H1 (cell line): ENCODE measurements at regions not wholly inside any gene's neighbourhood (a gene's known extent, or its start where the extent isn't known, plus 50 kb on each side); places are given as distances from the start of the nearest gene placed in this dataset.

Experiments
- CTCF ChIA-PET: fragments of 300-600 bp; sonication (Branson Sonifier 250); formaldehyde crosslinking; loops from one replicate; lab custom pipeline; 2021; ENCODE audit not compliant: partially characterized antibody; lab: Charles Lee
- POLR2A ChIA-PET: fragments of 300-600 bp; sonication (Branson Sonifier 250); formaldehyde crosslinking; loops from one replicate; lab custom pipeline; 2021; ENCODE audit warnings: inconsistent platforms; ENCODE audit not compliant: partially characterized antibody; lab: Charles Lee
- DNase-seq, 2 experiments: peaks; one replicate each; pipeline versions ENCODE4 v3.0.0 to v3.0.0-alpha.2; 2010 to 2022; ENCODE audit warnings: low spot score in 2 of 2, low read depth in 1 of 2, mixed read lengths in 1 of 2
- FAIRE-seq: peaks from 2 replicates; lab custom pipeline; 2011; peaks lifted over from hg19 to GRCh38; lab: Jason Lieb, UNC
- H2AFZ ChIP-seq: 2 replicates; pipeline ENCODE4 v1.8.1; 2012; ENCODE audit warnings: low read length, inconsistent platforms
- H2AK5ac ChIP-seq: 2 replicates; pipeline ENCODE4 v1.6.1; 2013; ENCODE audit warnings: low read depth, low read length
- H2BK120ac ChIP-seq: replicated peaks from 2 replicates; pipeline ENCODE3; 2013; ENCODE audit warnings: low read depth, low read length, inconsistent platforms
- H2BK12ac ChIP-seq: 2 replicates; pipeline ENCODE4 v1.6.1; 2013; ENCODE audit warnings: low read depth, low read length
- H2BK15ac ChIP-seq: 2 replicates; pipeline ENCODE4 v1.6.1; 2013; ENCODE audit warnings: low read length
- H2BK20ac ChIP-seq: 2 replicates; pipeline ENCODE4 v1.6.1; 2013; ENCODE audit warnings: low read length
- H2BK5ac ChIP-seq: 2 replicates; pipeline ENCODE4 v1.6.1; 2013; ENCODE audit warnings: low read depth, low read length
- H3K14ac ChIP-seq: 2 replicates; pipeline ENCODE4 v1.6.1; 2013; ENCODE audit warnings: inconsistent platforms; ENCODE audit not compliant: insufficient read length
- H3K18ac ChIP-seq: 2 replicates; pipeline ENCODE4 v1.6.1; 2013; ENCODE audit warnings: low read length; ENCODE audit errors: extremely low read depth
- H3K23ac ChIP-seq: 2 replicates; pipeline ENCODE4 v1.6.1; 2013; ENCODE audit warnings: inconsistent platforms; ENCODE audit not compliant: insufficient read length
- H3K23me2 ChIP-seq: 2 replicates; pipeline ENCODE4 v1.6.1; 2013; ENCODE audit warnings: low read depth, low read length
- H3K27ac ChIP-seq: 2 replicates; pipeline ENCODE4 v1.6.1; 2011; ENCODE audit warnings: low read depth, low read length, inconsistent platforms
- H3K27me3 ChIP-seq, 4 experiments: replicated peaks in 1 of 4; 1 replicate in 1 of 4; 2 replicates in 3 of 4; pipeline versions ENCODE4 v1.6.1 to v1.8.1; 2011 to 2013; ENCODE audit warnings: low read length in 3 of 4, mild to moderate bottlenecking in 3 of 4, inconsistent platforms in 2 of 4, mixed read lengths in 2 of 4, moderate library complexity in 1 of 4; ENCODE audit not compliant: control insufficient read depth in 3 of 4, insufficient read depth in 3 of 4; ENCODE audit errors: extremely low read depth in 1 of 4
- H3K36me3 ChIP-seq, 4 experiments: 2 replicates each; pipeline versions ENCODE4 v1.6.1 to v1.8.1; 2011 to 2013; ENCODE audit warnings: mild to moderate bottlenecking in 4 of 4, low read length in 3 of 4, moderate library complexity in 2 of 4, control low read depth in 1 of 4, inconsistent platforms in 1 of 4; ENCODE audit not compliant: insufficient read depth in 4 of 4, control insufficient read depth in 2 of 4
- H3K4ac ChIP-seq: replicated peaks from 2 replicates; pipeline ENCODE3; 2013; ENCODE audit warnings: low read length, low read depth, mixed read lengths, inconsistent platforms; ENCODE audit not compliant: insufficient read length
- H3K4me1 ChIP-seq, 4 experiments: replicated peaks in 1 of 4; 1 replicate in 1 of 4; 2 replicates in 3 of 4; pipeline versions ENCODE4 v1.6.1 to v1.8.1; 2011 to 2013; ENCODE audit warnings: low read length in 3 of 4, inconsistent platforms in 2 of 4, mixed read lengths in 1 of 4; ENCODE audit not compliant: insufficient read depth in 4 of 4, control insufficient read depth in 3 of 4
- H3K4me2 ChIP-seq, 2 experiments: 2 replicates each; pipeline versions ENCODE4 v1.6.1 to v1.8.1; 2011 to 2013; ENCODE audit warnings: low read depth in 2 of 2, low read length in 2 of 2, control low read depth in 1 of 2, inconsistent platforms in 1 of 2, mild to moderate bottlenecking in 1 of 2; ENCODE audit not compliant: insufficient read depth in 1 of 2
- H3K4me3 ChIP-seq, 4 experiments: fragments of 200-600, 300-600 bp in 1 of 4; sonication (generic), shearing (Covaris generic), sonication (Bioruptor Twin) in 1 of 4; 2 replicates each; pipeline versions ENCODE4 v1.5.1 to v1.8.1; 2011 to 2016; ENCODE audit warnings: low read length in 4 of 4, low read depth in 3 of 4, control low read depth in 2 of 4, inconsistent platforms in 2 of 4, mild to moderate bottlenecking in 2 of 4, mixed read lengths in 1 of 4, moderate library complexity in 1 of 4; ENCODE audit not compliant: insufficient read depth in 2 of 4; ENCODE audit errors: extremely low read depth in 1 of 4
- H3K56ac ChIP-seq: replicated peaks from 2 replicates; pipeline ENCODE3; 2013; ENCODE audit warnings: low read depth, mild to moderate bottlenecking, mixed read lengths, low read length, inconsistent platforms; ENCODE audit not compliant: insufficient read length
- H3K79me1 ChIP-seq: 2 replicates; pipeline ENCODE4 v1.6.1; 2013; ENCODE audit warnings: low read depth, low read length, control low read depth
- H3K79me2 ChIP-seq, 2 experiments: 2 replicates each; pipeline versions ENCODE4 v1.6.1 to v1.8.1; 2012 to 2013; ENCODE audit warnings: low read length in 2 of 2, mild to moderate bottlenecking in 2 of 2, inconsistent platforms in 1 of 2; ENCODE audit not compliant: insufficient read depth in 2 of 2, control insufficient read depth in 1 of 2
- H3K9ac ChIP-seq, 4 experiments: replicated peaks in 1 of 4; 1 replicate in 1 of 4; 2 replicates in 3 of 4; pipeline versions ENCODE4 v1.6.1 to v1.8.1; 2011 to 2013; ENCODE audit warnings: low read depth in 3 of 4, low read length in 3 of 4, control low read depth in 2 of 4, mild to moderate bottlenecking in 2 of 4, moderate library complexity in 2 of 4, inconsistent platforms in 1 of 4; ENCODE audit errors: extremely low read depth in 1 of 4
- H3K9me3 ChIP-seq, 2 experiments: 2 replicates each; pipeline versions ENCODE4 v1.6.1 to v1.8.1; 2012 to 2013; ENCODE audit warnings: mild to moderate bottlenecking in 2 of 2, moderate library complexity in 2 of 2, control low read depth in 1 of 2, inconsistent platforms in 1 of 2, low read depth in 1 of 2, low read length in 1 of 2, mixed read lengths in 1 of 2; ENCODE audit not compliant: insufficient read depth in 2 of 2
- H4K20me1 ChIP-seq, 2 experiments: replicated peaks in 1 of 2; 2 replicates each; pipeline versions ENCODE3 to v1.8.1; 2011 to 2013; ENCODE audit warnings: inconsistent platforms in 2 of 2, low read length in 2 of 2, mild to moderate bottlenecking in 1 of 2; ENCODE audit not compliant: insufficient read depth in 2 of 2, control insufficient read depth in 1 of 2
- H4K5ac ChIP-seq: 2 replicates; pipeline ENCODE4 v1.6.1; 2013; ENCODE audit warnings: low read length, low read depth, mixed read lengths, inconsistent platforms; ENCODE audit not compliant: insufficient read length
- H4K8ac ChIP-seq: 2 replicates; pipeline ENCODE4 v1.8.0; 2013; ENCODE audit warnings: mild to moderate bottlenecking, moderate library complexity, low read length, inconsistent platforms; ENCODE audit not compliant: insufficient read depth; ENCODE audit errors: extremely low read depth
- H4K91ac ChIP-seq: replicated peaks from 2 replicates; pipeline ENCODE3; 2013; ENCODE audit warnings: low read length, mixed read lengths, inconsistent platforms; ENCODE audit not compliant: insufficient read length
- ATF3 ChIP-seq: IDR thresholded peaks from 2 replicates; pipeline ENCODE4 v1.6.1; 2011; ENCODE audit warnings: low read depth, mild to moderate bottlenecking, low read length; ENCODE audit not compliant: insufficient read depth
- CBX8 ChIP-seq: fragments of 300-800, 300-1000 bp; sonication (generic); IDR thresholded peaks from 2 replicates; pipeline ENCODE4 v1.7.1; 2016; ENCODE audit warnings: low read depth, low read length, borderline replicate concordance
- CHD1 ChIP-seq: IDR thresholded peaks from 2 replicates; pipeline ENCODE4 v1.6.1; 2012; ENCODE audit warnings: low read depth, low read length, improper control_type of control experiment
- FOSL1 ChIP-seq: IDR thresholded peaks from 2 replicates; pipeline ENCODE4 v1.6.1; 2011; ENCODE audit warnings: mild to moderate bottlenecking, low read depth, low read length, moderate library complexity; ENCODE audit not compliant: insufficient read depth
- MAFK ChIP-seq: IDR thresholded peaks from 2 replicates; pipeline ENCODE4 v1.6.1; 2012; ENCODE audit warnings: low read depth, mild to moderate bottlenecking, improper control_type of control experiment, low read length
- POLR2AphosphoS5 ChIP-seq: IDR thresholded peaks from 2 replicates; pipeline ENCODE4 v1.6.1; 2011; ENCODE audit warnings: low read depth, low read length
- RXRA ChIP-seq: IDR thresholded peaks from 2 replicates; pipeline ENCODE4 v1.6.1; 2011; ENCODE audit warnings: low read depth, mild to moderate bottlenecking, low read length, moderate library complexity; ENCODE audit not compliant: insufficient read depth
- SIN3A ChIP-seq, 2 experiments: IDR thresholded peaks in 1 of 2; conservative IDR thresholded peaks in 1 of 2; 2 replicates each; pipeline ENCODE4 v1.6.1; 2011 to 2012; ENCODE audit warnings: low read length in 2 of 2, improper control_type of control experiment in 1 of 2, low read depth in 1 of 2, mild to moderate bottlenecking in 1 of 2
- SIRT6 ChIP-seq: IDR thresholded peaks from one replicate; pipeline ENCODE4 v1.7.1; 2012; ENCODE audit warnings: low read length, inconsistent platforms
- SP1 ChIP-seq: IDR thresholded peaks from 2 replicates; pipeline ENCODE4 v1.6.1; 2011; ENCODE audit warnings: low read depth, low read length
- TCF12 ChIP-seq: IDR thresholded peaks from 2 replicates; pipeline ENCODE4 v1.6.1; 2011; ENCODE audit warnings: low read depth, mild to moderate bottlenecking, low read length
- TEAD4 ChIP-seq: IDR thresholded peaks from 2 replicates; pipeline ENCODE4 v1.6.1; 2012; ENCODE audit warnings: low read depth, low read length, inconsistent platforms, mixed read lengths
- WGBS, 2 experiments: shearing (Covaris generic) in 1 of 2; methylation state at CpG; one replicate each; pipeline versions ENCODE4 v1.1.6 to v1.1.7; 2013 to 2015; ENCODE audit warnings: low lambda C conversion rate in 2 of 2, mixed read lengths in 2 of 2, inconsistent platforms in 1 of 2, low coverage in 1 of 2, missing lambda C conversion rate in 1 of 2; ENCODE audit not compliant: insufficient replicate concordance in 2 of 2, insufficient coverage in 1 of 2, insufficient read length in 1 of 2; ENCODE audit errors: extremely low coverage in 1 of 2, missing lambda C conversion rate in 1 of 2; 5-methylcytosine and 5-hydroxymethylcytosine counted together

- Histone ChIP-seq H3K4me1 (no peaks in the 10 kb centered on the region), H2BK20ac (no peak overlapping the region), H2BK5ac (no peak overlapping the region), H3K36me3 (no peaks in the 10 kb centered on the region), H3K9me3 (peaks cover 0 to 6% of the 10 kb centered on the region in 2 experiments; a peak in 1 of 4 replicates), H2BK15ac (no peak overlapping the region), H3K56ac (no peak overlapping the region), H3K9ac (no peak overlapping the region), H2BK12ac (no peak overlapping the region), H3K14ac (no peak overlapping the region), H2BK120ac (no peak overlapping the region), H3K18ac (no peak overlapping the region), H2AK5ac (no peak overlapping the region), H3K79me1 (no peaks in the 10 kb centered on the region), H3K79me2 (no peaks in the 10 kb centered on the region), H4K91ac (no peak overlapping the region), H4K5ac (no peak overlapping the region), H2AFZ (0 out of 2 replicates have a peak overlapping the region, but pooled peaks have one; percentile 17), H3K27me3 (no peaks in the 10 kb centered on the region), H3K23me2 (no peaks in the 10 kb centered on the region), H3K27ac (no peak overlapping the region), H4K20me1 (no peaks in the 10 kb centered on the region), H3K4me2 (no peak overlapping the region), H3K4me3 (no peak overlapping the region), H4K8ac (no peak overlapping the region), H3K23ac (no peak overlapping the region), H3K4ac (no peak overlapping the region)
- WGBS, 2 experiments = 89% methylated on average over 2 of the region's 2 CpGs; no CpG with 5 or more reads in 1 of the 2 experiments
- ChIA-PET CTCF (no interaction called here), POLR2A (no interaction called here)
- no peak for TF ChIP-seq CHD1
- no peak for TF ChIP-seq FOSL1
- TF ChIP-seq SP1 = no peak
- no peak for TF ChIP-seq RXRA
- TF ChIP-seq ATF3 = no peak
- TF ChIP-seq TCF12 = no peak
- TF ChIP-seq SIN3A (conservative IDR thresholded peaks at IDR 0.05 in 1 of 2, IDR thresholded peaks at IDR 0.05 in 1 of 2; ENCODE audit: low read depth in 1 of 2, low read length in 2 of 2) = no peak
- no peak for TF ChIP-seq SIRT6
- no peak for TF ChIP-seq CBX8
- TF ChIP-seq MAFK = no peak
- no peak for TF ChIP-seq POLR2AphosphoS5
- TF ChIP-seq TEAD4 = no peak
- FAIRE-seq (no peak), DNase-seq (no peak)
These were observed 179.5 kb upstream of the SLC35G4 start for GRCh38 chr18:11429876-11430275.
